H1 (cell line): ENCODE measurements at regions not wholly inside any gene's neighbourhood (a gene's known extent, or its start where the extent isn't known, plus 50 kb on each side); places are given as distances from the start of the nearest gene placed in this dataset.

Experiments used
- CTCF ChIA-PET: fragments of 300-600 bp; sonication (Branson Sonifier 250); formaldehyde crosslinking; loops from one replicate; lab custom pipeline; 2021; ENCODE audit not compliant: partially characterized antibody; lab: Charles Lee
- POLR2A ChIA-PET: fragments of 300-600 bp; sonication (Branson Sonifier 250); formaldehyde crosslinking; loops from one replicate; lab custom pipeline; 2021; ENCODE audit warnings: inconsistent platforms; ENCODE audit not compliant: partially characterized antibody; lab: Charles Lee
- DNase-seq, 2 experiments: peaks; one replicate each; pipeline versions ENCODE4 v3.0.0 to v3.0.0-alpha.2; 2010 to 2022; ENCODE audit warnings: low spot score in 2 of 2, low read depth in 1 of 2, mixed read lengths in 1 of 2
- FAIRE-seq: peaks from 2 replicates; lab custom pipeline; 2011; peaks lifted over from hg19 to GRCh38; lab: Jason Lieb, UNC
- H2AFZ ChIP-seq: 2 replicates; pipeline ENCODE4 v1.8.1; 2012; ENCODE audit warnings: low read length, inconsistent platforms
- H2AK5ac ChIP-seq: 2 replicates; pipeline ENCODE4 v1.6.1; 2013; ENCODE audit warnings: low read depth, low read length
- H2BK120ac ChIP-seq: replicated peaks from 2 replicates; pipeline ENCODE3; 2013; ENCODE audit warnings: low read depth, low read length, inconsistent platforms
- H2BK12ac ChIP-seq: 2 replicates; pipeline ENCODE4 v1.6.1; 2013; ENCODE audit warnings: low read depth, low read length
- H2BK15ac ChIP-seq: 2 replicates; pipeline ENCODE4 v1.6.1; 2013; ENCODE audit warnings: low read length
- H2BK20ac ChIP-seq: 2 replicates; pipeline ENCODE4 v1.6.1; 2013; ENCODE audit warnings: low read length
- H2BK5ac ChIP-seq: 2 replicates; pipeline ENCODE4 v1.6.1; 2013; ENCODE audit warnings: low read depth, low read length
- H3K14ac ChIP-seq: 2 replicates; pipeline ENCODE4 v1.6.1; 2013; ENCODE audit warnings: inconsistent platforms; ENCODE audit not compliant: insufficient read length
- H3K18ac ChIP-seq: 2 replicates; pipeline ENCODE4 v1.6.1; 2013; ENCODE audit warnings: low read length; ENCODE audit errors: extremely low read depth
- H3K23ac ChIP-seq: 2 replicates; pipeline ENCODE4 v1.6.1; 2013; ENCODE audit warnings: inconsistent platforms; ENCODE audit not compliant: insufficient read length
- H3K23me2 ChIP-seq: 2 replicates; pipeline ENCODE4 v1.6.1; 2013; ENCODE audit warnings: low read depth, low read length
- H3K27ac ChIP-seq: 2 replicates; pipeline ENCODE4 v1.6.1; 2011; ENCODE audit warnings: low read depth, low read length, inconsistent platforms
- H3K27me3 ChIP-seq, 4 experiments: replicated peaks in 1 of 4; 1 replicate in 1 of 4; 2 replicates in 3 of 4; pipeline versions ENCODE4 v1.6.1 to v1.8.1; 2011 to 2013; ENCODE audit warnings: low read length in 3 of 4, mild to moderate bottlenecking in 3 of 4, inconsistent platforms in 2 of 4, mixed read lengths in 2 of 4, moderate library complexity in 1 of 4; ENCODE audit not compliant: control insufficient read depth in 3 of 4, insufficient read depth in 3 of 4; ENCODE audit errors: extremely low read depth in 1 of 4
- H3K36me3 ChIP-seq, 4 experiments: 2 replicates each; pipeline versions ENCODE4 v1.6.1 to v1.8.1; 2011 to 2013; ENCODE audit warnings: mild to moderate bottlenecking in 4 of 4, low read length in 3 of 4, moderate library complexity in 2 of 4, control low read depth in 1 of 4, inconsistent platforms in 1 of 4; ENCODE audit not compliant: insufficient read depth in 4 of 4, control insufficient read depth in 2 of 4
- H3K4ac ChIP-seq: replicated peaks from 2 replicates; pipeline ENCODE3; 2013; ENCODE audit warnings: low read length, low read depth, mixed read lengths, inconsistent platforms; ENCODE audit not compliant: insufficient read length
- H3K4me1 ChIP-seq, 4 experiments: replicated peaks in 1 of 4; 1 replicate in 1 of 4; 2 replicates in 3 of 4; pipeline versions ENCODE4 v1.6.1 to v1.8.1; 2011 to 2013; ENCODE audit warnings: low read length in 3 of 4, inconsistent platforms in 2 of 4, mixed read lengths in 1 of 4; ENCODE audit not compliant: insufficient read depth in 4 of 4, control insufficient read depth in 3 of 4
- H3K4me2 ChIP-seq, 2 experiments: 2 replicates each; pipeline versions ENCODE4 v1.6.1 to v1.8.1; 2011 to 2013; ENCODE audit warnings: low read depth in 2 of 2, low read length in 2 of 2, control low read depth in 1 of 2, inconsistent platforms in 1 of 2, mild to moderate bottlenecking in 1 of 2; ENCODE audit not compliant: insufficient read depth in 1 of 2
- H3K4me3 ChIP-seq, 4 experiments: fragments of 200-600, 300-600 bp in 1 of 4; sonication (generic), shearing (Covaris generic), sonication (Bioruptor Twin) in 1 of 4; 2 replicates each; pipeline versions ENCODE4 v1.5.1 to v1.8.1; 2011 to 2016; ENCODE audit warnings: low read length in 4 of 4, low read depth in 3 of 4, control low read depth in 2 of 4, inconsistent platforms in 2 of 4, mild to moderate bottlenecking in 2 of 4, mixed read lengths in 1 of 4, moderate library complexity in 1 of 4; ENCODE audit not compliant: insufficient read depth in 2 of 4; ENCODE audit errors: extremely low read depth in 1 of 4
- H3K56ac ChIP-seq: replicated peaks from 2 replicates; pipeline ENCODE3; 2013; ENCODE audit warnings: low read depth, mild to moderate bottlenecking, mixed read lengths, low read length, inconsistent platforms; ENCODE audit not compliant: insufficient read length
- H3K79me1 ChIP-seq: 2 replicates; pipeline ENCODE4 v1.6.1; 2013; ENCODE audit warnings: low read depth, low read length, control low read depth
- H3K79me2 ChIP-seq, 2 experiments: 2 replicates each; pipeline versions ENCODE4 v1.6.1 to v1.8.1; 2012 to 2013; ENCODE audit warnings: low read length in 2 of 2, mild to moderate bottlenecking in 2 of 2, inconsistent platforms in 1 of 2; ENCODE audit not compliant: insufficient read depth in 2 of 2, control insufficient read depth in 1 of 2
- H3K9ac ChIP-seq, 4 experiments: replicated peaks in 1 of 4; 1 replicate in 1 of 4; 2 replicates in 3 of 4; pipeline versions ENCODE4 v1.6.1 to v1.8.1; 2011 to 2013; ENCODE audit warnings: low read depth in 3 of 4, low read length in 3 of 4, control low read depth in 2 of 4, mild to moderate bottlenecking in 2 of 4, moderate library complexity in 2 of 4, inconsistent platforms in 1 of 4; ENCODE audit errors: extremely low read depth in 1 of 4
- H3K9me3 ChIP-seq, 2 experiments: 2 replicates each; pipeline versions ENCODE4 v1.6.1 to v1.8.1; 2012 to 2013; ENCODE audit warnings: mild to moderate bottlenecking in 2 of 2, moderate library complexity in 2 of 2, control low read depth in 1 of 2, inconsistent platforms in 1 of 2, low read depth in 1 of 2, low read length in 1 of 2, mixed read lengths in 1 of 2; ENCODE audit not compliant: insufficient read depth in 2 of 2
- H4K20me1 ChIP-seq, 2 experiments: replicated peaks in 1 of 2; 2 replicates each; pipeline versions ENCODE3 to v1.8.1; 2011 to 2013; ENCODE audit warnings: inconsistent platforms in 2 of 2, low read length in 2 of 2, mild to moderate bottlenecking in 1 of 2; ENCODE audit not compliant: insufficient read depth in 2 of 2, control insufficient read depth in 1 of 2
- H4K5ac ChIP-seq: 2 replicates; pipeline ENCODE4 v1.6.1; 2013; ENCODE audit warnings: low read length, low read depth, mixed read lengths, inconsistent platforms; ENCODE audit not compliant: insufficient read length
- H4K8ac ChIP-seq: 2 replicates; pipeline ENCODE4 v1.8.0; 2013; ENCODE audit warnings: mild to moderate bottlenecking, moderate library complexity, low read length, inconsistent platforms; ENCODE audit not compliant: insufficient read depth; ENCODE audit errors: extremely low read depth
- H4K91ac ChIP-seq: replicated peaks from 2 replicates; pipeline ENCODE3; 2013; ENCODE audit warnings: low read length, mixed read lengths, inconsistent platforms; ENCODE audit not compliant: insufficient read length
- BRCA1 ChIP-seq: IDR thresholded peaks from 2 replicates; pipeline ENCODE4 v1.6.1; 2012; ENCODE audit warnings: low read depth, low read length, improper control_type of control experiment
- CREB1 ChIP-seq: IDR thresholded peaks from 2 replicates; pipeline ENCODE4 v1.6.1; 2012; ENCODE audit warnings: inconsistent platforms
- E2F6 ChIP-seq: IDR thresholded peaks from 2 replicates; pipeline ENCODE4 v1.6.1; 2012; ENCODE audit warnings: inconsistent platforms
- JUN ChIP-seq: IDR thresholded peaks from 2 replicates; pipeline ENCODE4 v1.6.1; 2011; ENCODE audit warnings: low read depth, mild to moderate bottlenecking, improper control_type of control experiment, low read length
- RAD21 ChIP-seq, 2 experiments: IDR thresholded peaks in 1 of 2; conservative IDR thresholded peaks in 1 of 2; 2 replicates each; pipeline ENCODE4 v1.6.1; 2011; ENCODE audit warnings: low read depth in 2 of 2, low read length in 2 of 2, improper control_type of control experiment in 1 of 2, inconsistent platforms in 1 of 2, mild to moderate bottlenecking in 1 of 2, moderate library complexity in 1 of 2
- SP2 ChIP-seq: IDR thresholded peaks from 2 replicates; pipeline ENCODE4 v1.6.1; 2012; ENCODE audit warnings: mild to moderate bottlenecking, low read length, inconsistent platforms
- TAF7 ChIP-seq: optimal IDR thresholded peaks from 2 replicates; pipeline ENCODE3; 2011; ENCODE audit warnings: low read depth, mild to moderate bottlenecking, inconsistent platforms, low read length, moderate library complexity, borderline replicate concordance
- WGBS, 2 experiments: shearing (Covaris generic) in 1 of 2; methylation state at CpG; one replicate each; pipeline versions ENCODE4 v1.1.6 to v1.1.7; 2013 to 2015; ENCODE audit warnings: low lambda C conversion rate in 2 of 2, mixed read lengths in 2 of 2, inconsistent platforms in 1 of 2, low coverage in 1 of 2, missing lambda C conversion rate in 1 of 2; ENCODE audit not compliant: insufficient replicate concordance in 2 of 2, insufficient coverage in 1 of 2, insufficient read length in 1 of 2; ENCODE audit errors: extremely low coverage in 1 of 2, missing lambda C conversion rate in 1 of 2; 5-methylcytosine and 5-hydroxymethylcytosine counted together

- Histone ChIP-seq H4K8ac (no peak overlapping the region), H3K4ac (no peak overlapping the region), H3K9me3 (no peaks in the 10 kb centered on the region), H2AFZ (no peak overlapping the region), H2BK12ac (no peak overlapping the region), H3K14ac (no peak overlapping the region), H3K4me1 (peaks cover 0 to 8% (median 4%) of the 10 kb centered on the region in 4 experiments; a peak in 4 of 7 replicates), H2BK120ac (no peak overlapping the region), H2AK5ac (no peak overlapping the region), H3K79me1 (no peaks in the 10 kb centered on the region), H2BK20ac (no peak overlapping the region), H3K18ac (no peak overlapping the region), H4K91ac (no peak overlapping the region)
- CTCF ChIA-PET = no interaction called here
- TF ChIP-seq JUN (no peak), BRCA1 (no peak), E2F6 (no peak), CREB1 (no peak), RAD21 (IDR thresholded peaks at IDR 0.05 in 1 of 2, conservative IDR thresholded peaks at IDR 0.05 in 1 of 2; ENCODE audit: low read depth in 2 of 2, low read length in 2 of 2) (no peak), TAF7 (no peak), SP2 (no peak)
- TF ChIP-seq, all 59 proteins: peak for 0
- no peaks in the 10 kb centered on the region for H4K20me1 ChIP-seq
- no peak overlapping the region for H4K5ac ChIP-seq
- 97% methylated on average over 2 of the region's 2 CpGs; no CpG with 5 or more reads in 1 of the 2 experiments for WGBS, 2 experiments
- H3K56ac ChIP-seq = no peak overlapping the region
- H3K4me2 ChIP-seq = no peak overlapping the region
- no peaks in the 10 kb centered on the region for H3K23me2 ChIP-seq
- H3K27ac ChIP-seq = no peak overlapping the region
- no peak for FAIRE-seq
- H3K79me2 ChIP-seq = no peaks in the 10 kb centered on the region
- H3K23ac ChIP-seq = no peak overlapping the region
- no peak overlapping the region for H3K4me3 ChIP-seq
- no peaks in the 10 kb centered on the region for H3K36me3 ChIP-seq
- POLR2A ChIA-PET = no interaction called here
- H2BK15ac ChIP-seq = no peak overlapping the region
- H3K27me3 ChIP-seq = no peaks in the 10 kb centered on the region
- no peak overlapping the region for H3K9ac ChIP-seq
- DNase-seq = no peak
- no peak overlapping the region for H2BK5ac ChIP-seq
These were observed 526.7 kb downstream of the SUCLA2 start for GRCh38 chr13:47474326-47474725.
